ENCODE measurements at regions not wholly inside any gene's neighbourhood (a gene's known extent, or its start where the extent isn't known, plus 50 kb on each side); places are given as distances from the start of the nearest gene placed in this dataset.

DNA sequence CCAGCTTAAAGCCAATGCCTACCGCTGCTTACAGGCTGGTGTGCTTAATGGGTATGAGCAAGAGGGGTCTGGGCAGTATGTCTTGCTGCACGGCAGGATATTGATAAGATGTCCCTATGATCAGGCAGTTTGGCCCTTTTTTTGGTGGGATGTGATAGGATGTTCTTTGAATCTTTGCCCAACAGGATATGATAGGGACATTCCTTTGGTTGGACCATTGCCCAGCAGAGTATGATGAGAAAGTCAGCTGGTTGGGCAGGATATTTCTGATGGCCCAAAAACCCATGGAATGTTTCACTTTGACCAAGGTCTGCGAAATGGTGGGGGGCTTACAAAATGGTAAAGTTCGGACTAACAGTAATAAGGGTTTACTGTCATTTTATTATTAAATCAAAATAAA lies 1060.6 kb downstream of the STIM2 start:
- TF ChIP-seq, protein P1, sequence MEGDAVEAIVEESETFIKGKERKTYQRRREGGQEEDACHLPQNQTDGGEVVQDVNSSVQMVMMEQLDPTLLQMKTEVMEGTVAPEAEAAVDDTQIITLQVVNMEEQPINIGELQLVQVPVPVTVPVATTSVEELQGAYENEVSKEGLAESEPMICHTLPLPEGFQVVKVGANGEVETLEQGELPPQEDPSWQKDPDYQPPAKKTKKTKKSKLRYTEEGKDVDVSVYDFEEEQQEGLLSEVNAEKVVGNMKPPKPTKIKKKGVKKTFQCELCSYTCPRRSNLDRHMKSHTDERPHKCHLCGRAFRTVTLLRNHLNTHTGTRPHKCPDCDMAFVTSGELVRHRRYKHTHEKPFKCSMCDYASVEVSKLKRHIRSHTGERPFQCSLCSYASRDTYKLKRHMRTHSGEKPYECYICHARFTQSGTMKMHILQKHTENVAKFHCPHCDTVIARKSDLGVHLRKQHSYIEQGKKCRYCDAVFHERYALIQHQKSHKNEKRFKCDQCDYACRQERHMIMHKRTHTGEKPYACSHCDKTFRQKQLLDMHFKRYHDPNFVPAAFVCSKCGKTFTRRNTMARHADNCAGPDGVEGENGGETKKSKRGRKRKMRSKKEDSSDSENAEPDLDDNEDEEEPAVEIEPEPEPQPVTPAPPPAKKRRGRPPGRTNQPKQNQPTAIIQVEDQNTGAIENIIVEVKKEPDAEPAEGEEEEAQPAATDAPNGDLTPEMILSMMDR (IDR thresholded peaks at IDR 0.05), result no peak

DNA sequence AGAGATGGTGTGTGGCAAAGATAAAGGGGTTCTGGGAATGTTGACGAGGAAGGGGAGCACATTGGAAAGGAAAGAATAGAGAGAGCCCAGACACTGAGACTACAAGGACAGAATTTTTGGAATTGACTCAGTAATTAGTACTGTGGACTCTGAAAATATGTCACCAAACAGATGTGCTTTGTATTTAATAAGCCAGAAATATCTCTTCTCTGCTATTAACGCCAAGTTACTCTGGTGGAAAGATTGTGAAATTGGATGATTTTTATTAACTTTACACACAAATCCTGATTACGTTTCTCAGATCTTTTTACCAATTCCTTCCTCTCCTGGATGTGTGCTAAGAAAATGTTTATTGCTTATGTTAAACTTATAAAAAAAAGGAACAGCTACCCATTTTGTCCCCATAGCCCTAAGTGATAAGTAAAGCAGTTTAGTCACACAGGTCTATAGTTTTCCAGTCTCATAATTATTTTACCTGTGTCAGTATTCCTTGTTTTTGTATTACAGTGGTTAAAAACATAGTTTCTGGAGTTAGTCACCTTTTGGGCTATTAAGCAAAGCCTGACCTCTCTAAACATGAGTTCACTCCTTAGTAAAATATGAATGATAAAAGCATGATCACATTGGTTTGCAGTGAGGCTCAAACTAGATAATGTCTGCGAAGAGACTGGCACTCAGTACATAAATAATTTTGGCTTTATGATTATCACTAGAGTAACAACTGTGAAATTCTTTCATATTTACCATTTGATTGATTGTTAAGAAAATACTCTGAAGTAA lies 1068.3 kb downstream of the STIM2 start:
- TF ChIP-seq, protein P1 (IDR thresholded peaks at IDR 0.05), result no peak

DNA sequence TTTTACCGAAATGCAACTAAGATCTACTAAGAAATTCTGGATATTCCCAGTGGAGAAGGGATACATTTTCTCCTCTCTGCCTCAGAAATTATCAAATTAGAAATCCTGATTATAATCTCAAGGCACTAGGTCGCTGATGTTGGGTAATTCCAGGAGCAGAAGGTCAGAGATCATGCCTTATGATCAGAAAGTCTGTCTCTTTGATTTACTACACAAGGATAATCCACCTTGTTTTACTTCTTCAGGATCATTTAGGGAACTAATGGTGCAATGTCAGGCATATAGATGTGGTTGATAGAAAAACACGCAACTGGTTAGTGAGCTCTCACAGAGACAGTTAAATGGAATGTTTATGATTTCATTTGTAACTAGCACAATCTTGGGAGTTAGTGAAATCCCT lies 1069.7 kb downstream of the STIM2 start:
- TF ChIP-seq, protein P1 (IDR thresholded peaks at IDR 0.05), result no peak

DNA sequence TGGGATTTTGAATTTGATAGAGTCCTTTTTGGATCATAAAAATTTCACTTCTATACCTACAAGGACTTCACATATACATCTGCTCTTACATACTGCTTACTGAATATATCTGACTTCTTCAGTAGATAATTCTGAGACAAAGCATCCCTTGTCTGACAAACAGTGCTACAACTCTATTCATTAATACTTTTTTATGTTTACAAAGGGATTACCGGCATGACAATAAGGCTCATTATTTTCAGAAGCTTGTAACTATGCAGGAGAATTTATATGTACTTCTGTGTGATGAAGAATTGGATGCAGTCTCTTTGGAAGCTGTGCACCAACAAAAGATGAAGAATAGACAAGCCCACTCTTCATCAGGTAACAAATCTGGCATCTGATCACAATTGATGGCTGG lies 1070.3 kb downstream of the STIM2 start:
- TF ChIP-seq, protein P1 (IDR thresholded peaks at IDR 0.05), result no peak

DNA sequence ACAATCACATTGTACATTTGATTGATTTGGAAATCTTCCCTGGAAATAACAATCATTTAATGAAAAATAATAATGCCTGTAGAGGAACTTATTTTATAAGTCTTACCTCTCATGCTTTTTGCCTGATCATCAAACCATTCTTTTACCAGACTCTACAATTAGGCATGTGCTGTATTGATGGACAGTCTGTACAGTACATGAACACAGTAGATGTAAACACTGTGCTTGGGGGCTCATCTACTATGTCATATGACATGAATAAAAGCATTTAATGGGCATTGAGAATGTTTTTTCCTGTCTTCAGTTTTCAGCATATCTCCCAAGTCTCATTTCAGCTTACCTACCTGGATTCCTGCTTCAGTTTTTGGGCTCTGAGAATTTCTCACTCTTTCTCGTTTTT lies 1070.9 kb downstream of the STIM2 start:
- TF ChIP-seq, protein P1 (IDR thresholded peaks at IDR 0.05), result no peak

DNA sequence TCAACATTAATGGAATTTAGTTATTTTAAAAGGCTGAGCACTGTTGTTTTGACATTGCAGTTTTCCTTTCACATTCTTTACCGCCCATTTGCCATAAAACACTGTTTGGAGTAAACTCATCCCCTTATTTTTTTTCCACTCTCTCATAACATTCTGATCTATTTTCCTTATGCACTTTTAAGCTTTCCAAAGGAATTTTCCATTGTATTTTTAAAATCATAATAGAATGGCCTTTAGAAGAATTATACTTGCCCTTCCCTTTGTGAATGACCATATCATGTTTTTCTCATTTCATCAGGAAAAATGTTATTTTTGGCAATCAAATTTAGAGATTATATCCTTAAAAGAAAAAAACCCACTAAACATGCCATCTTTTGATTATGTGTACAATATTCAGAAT lies 1074.2 kb downstream of the STIM2 start:
- TF ChIP-seq, protein P1 (IDR thresholded peaks at IDR 0.05), result no peak

DNA sequence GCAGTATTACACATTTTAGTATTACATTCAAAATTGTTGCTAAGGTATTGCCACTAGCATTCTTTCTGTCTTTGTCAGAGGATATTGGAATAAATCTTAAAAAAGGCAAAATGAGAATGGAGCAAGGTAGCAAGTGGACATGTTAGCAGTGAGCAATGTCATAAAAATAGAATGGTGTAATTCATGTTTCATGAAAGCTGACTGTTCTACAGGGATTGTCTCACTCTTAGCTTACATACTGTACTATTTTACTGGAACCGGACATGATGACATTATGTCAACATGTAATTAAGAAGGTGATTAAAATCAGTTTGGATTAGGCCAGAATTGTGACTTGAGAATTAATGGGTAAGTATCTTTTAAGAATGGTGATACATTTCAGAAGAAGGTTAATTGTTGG lies 1086.2 kb downstream of the STIM2 start:
- TF ChIP-seq, protein P1 (IDR thresholded peaks at IDR 0.05), result no peak

DNA sequence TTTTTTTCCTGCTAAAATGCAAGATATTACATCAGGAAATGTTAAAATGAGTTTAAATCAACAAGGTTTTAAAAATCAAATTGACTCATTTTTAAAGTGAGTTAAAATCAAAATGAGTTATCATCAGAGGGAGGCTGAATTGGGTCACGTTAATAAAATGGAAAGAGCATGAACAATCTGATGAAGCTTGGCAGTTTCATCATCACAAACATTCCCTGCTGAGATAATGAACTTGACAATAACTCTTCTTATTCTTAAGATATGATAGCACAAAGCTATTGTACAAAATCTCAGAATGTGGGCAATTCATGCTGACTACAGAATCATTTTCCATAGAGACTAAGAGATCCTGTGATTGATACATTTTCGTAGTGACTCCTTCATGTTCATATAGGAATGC lies 1086.7 kb downstream of the STIM2 start:
- TF ChIP-seq, protein P1 (IDR thresholded peaks at IDR 0.05), result no peak
